A549 (cell line): ENCODE measurements at regions not wholly inside any gene's neighbourhood (a gene's known extent, or its start where the extent isn't known, plus 50 kb on each side); places are given as distances from the start of the nearest gene placed in this dataset.

Experiments used
- ATAC-seq, 2 experiments: fragments of 200-7000 bp in 1 of 2; fragments of >200 bp in 1 of 2; cut with Nextera tagmentation in 1 of 2; cut with Tn5 transposase in 1 of 2; 3 replicates each; pipeline versions ENCODE4 v1.8.0 to v1.9.1; 2018 to 2020; ENCODE audit warnings: mild to moderate bottlenecking in 1 of 2, moderate library complexity in 1 of 2
- CTCF ChIA-PET: fragments of 300-600 bp; sonication (Branson Sonifier 250); formaldehyde crosslinking; extraction: SDS; loops from one replicate; lab custom pipeline; 2021; ENCODE audit warnings: antibody characterized with exemption, inconsistent platforms; lab: Yijun Ruan, JAX
- POLR2A ChIA-PET: fragments of 350-600 bp; formaldehyde crosslinking; extraction: SDS; loops from one replicate; lab custom pipeline; 2021; ENCODE audit warnings: antibody characterized with exemption, inconsistent platforms; lab: Yijun Ruan, JAX
- DNase-seq, 2 experiments: peaks; one replicate each; pipeline versions ENCODE4 v3.0.0 to v3.0.0-alpha.2; 2011 to 2016; ENCODE audit warnings: low read depth in 1 of 2, low spot score in 1 of 2
- FAIRE-seq: peaks from 2 replicates; lab custom pipeline; 2011; peaks lifted over from hg19 to GRCh38; lab: Jason Lieb, UNC
- H3K27ac ChIP-seq, 2 experiments: fragments of >200 bp; sonication (Bioruptor Twin); formaldehyde crosslinking; 3 replicates each; pipeline ENCODE4 v1.5.1; 2016 to 2017
- H3K4me1 ChIP-seq: fragments of >200 bp; sonication (Bioruptor Twin); formaldehyde crosslinking; 3 replicates; pipeline ENCODE4 v1.6.1; 2016
- H3K4me2 ChIP-seq: fragments of >200 bp; sonication (Bioruptor Twin); formaldehyde crosslinking; 3 replicates; pipeline ENCODE4 v1.6.1; 2016
- H3K4me3 ChIP-seq: fragments of >200 bp; sonication (Bioruptor Twin); formaldehyde crosslinking; 3 replicates; pipeline ENCODE4 v1.5.1; 2016
- H3K9me3 ChIP-seq: fragments of >200 bp; sonication (Bioruptor Twin); formaldehyde crosslinking; 3 replicates; pipeline ENCODE4 v1.6.1; 2016
- CBX2 ChIP-seq: fragments of 200-600 bp; sonication (generic); IDR thresholded peaks from 2 replicates; pipeline ENCODE4 v1.6.1; 2016; ENCODE audit warnings: low read depth, mild to moderate bottlenecking, borderline replicate concordance
- CHD2 ChIP-seq: fragments of 150-350 bp; IDR thresholded peaks from 2 replicates; pipeline ENCODE4 v1.6.1; 2014; ENCODE audit warnings: low read length; ENCODE audit not compliant: partially characterized antibody
- CTCF ChIP-seq: fragments of >200 bp; sonication (Bioruptor Twin); formaldehyde crosslinking; IDR thresholded peaks from 3 replicates; pipeline ENCODE4 v1.5.1; 2016
- ELK1 ChIP-seq: fragments of 150-350 bp; IDR thresholded peaks from 2 replicates; pipeline ENCODE4 v1.6.1; 2014; ENCODE audit warnings: low read depth, mild to moderate bottlenecking, low read length
- FOSB ChIP-seq: fragments of 250-450 bp; sonication (Bioruptor Pico); IDR thresholded peaks from 2 replicates; pipeline ENCODE4 v1.5.0; 2020; ENCODE audit warnings: mild to moderate bottlenecking, moderate library complexity
- FOSL2 ChIP-seq, 2 experiments: fragments of 450-650 bp in 1 of 2; fragments of >200 bp in 1 of 2; sonication (Bioruptor Twin) in 1 of 2; formaldehyde crosslinking; IDR thresholded peaks; 2 replicates each; pipeline versions ENCODE4 v1.5.0 to v1.6.1; 2016 to 2020; ENCODE audit warnings: mild to moderate bottlenecking in 1 of 2, moderate library complexity in 1 of 2
- FOXS1 ChIP-seq: fragments of 250-450 bp; sonication (Bioruptor Pico); IDR thresholded peaks from 2 replicates; pipeline ENCODE4 v1.5.0; 2020; ENCODE audit warnings: mild to moderate bottlenecking, moderate library complexity
- GATA3 ChIP-seq: IDR thresholded peaks from 2 replicates; pipeline ENCODE4 v1.6.1; 2012; ENCODE audit warnings: borderline replicate concordance
- HEYL ChIP-seq: fragments of 250-450 bp; sonication (Bioruptor Pico); IDR thresholded peaks from 2 replicates; pipeline ENCODE4 v1.8.0; 2021; ENCODE audit warnings: mild to moderate bottlenecking, moderate library complexity
- HMGXB4 ChIP-seq: fragments of 250-450 bp; sonication (Bioruptor Pico); IDR thresholded peaks from 2 replicates; pipeline ENCODE4 v1.5.0; 2021; ENCODE audit warnings: mild to moderate bottlenecking, moderate library complexity, borderline replicate concordance
- HOXB5 ChIP-seq: fragments of 250-450 bp; sonication (Bioruptor Pico); IDR thresholded peaks from 2 replicates; pipeline ENCODE4 v1.5.0; 2020; ENCODE audit warnings: mild to moderate bottlenecking, moderate library complexity
- JUN ChIP-seq, 2 experiments: fragments of >200 bp; sonication (Bioruptor Twin); formaldehyde crosslinking; IDR thresholded peaks; 2 replicates in 1 of 2; 3 replicates in 1 of 2; pipeline ENCODE4 v1.6.1; 2016 to 2017
- MAX ChIP-seq: IDR thresholded peaks from 2 replicates; pipeline ENCODE4 v1.6.1; 2012
- MAZ ChIP-seq: fragments of 150-350 bp; IDR thresholded peaks from 2 replicates; pipeline ENCODE4 v1.6.1; 2014; ENCODE audit warnings: antibody characterized with exemption, low read depth, low read length, borderline replicate concordance
- MYC ChIP-seq: IDR thresholded peaks from 2 replicates; pipeline ENCODE4 v1.6.1; 2012; ENCODE audit warnings: mild to moderate bottlenecking, inconsistent platforms, low read length, improper control_type of control experiment, borderline replicate concordance
- PHF8 ChIP-seq: fragments of 200-600 bp; sonication (generic); IDR thresholded peaks from 2 replicates; pipeline ENCODE4 v1.6.1; 2016; ENCODE audit warnings: low read depth, mild to moderate bottlenecking, antibody characterized with exemption, moderate library complexity, borderline replicate concordance
- POLR2AphosphoS2 ChIP-seq: conservative IDR thresholded peaks from 2 replicates; pipeline ENCODE4 v1.6.1; 2012; ENCODE audit warnings: low read length, improper control_type of control experiment, inconsistent platforms
- RAD21 ChIP-seq, 2 experiments: fragments of >200 bp in 1 of 2; sonication (Bioruptor Twin) in 1 of 2; formaldehyde crosslinking in 1 of 2; IDR thresholded peaks in 1 of 2; conservative IDR thresholded peaks in 1 of 2; 2 replicates in 1 of 2; 3 replicates in 1 of 2; pipeline ENCODE4 v1.6.1; 2012 to 2018; ENCODE audit warnings: inconsistent platforms in 1 of 2
- RARB ChIP-seq: fragments of 250-450 bp; sonication (Bioruptor Pico); IDR thresholded peaks from 2 replicates; pipeline ENCODE4 v1.8.0; 2021; ENCODE audit warnings: mild to moderate bottlenecking, moderate library complexity
- RFX5 ChIP-seq: fragments of 450-650 bp; IDR thresholded peaks from 2 replicates; pipeline ENCODE4 v1.7.1; 2014; ENCODE audit warnings: antibody characterized with exemption, mild to moderate bottlenecking, moderate library complexity
- RNF2 ChIP-seq: fragments of 200-600 bp; sonication (generic); IDR thresholded peaks from 2 replicates; pipeline ENCODE4 v1.6.1; 2016; ENCODE audit warnings: low read depth, mild to moderate bottlenecking, antibody characterized with exemption, moderate library complexity, borderline replicate concordance
- WGBS: methylation state at CpG from one replicate; pipeline ENCODE4 v1.1.6; 2017; ENCODE audit errors: missing lambda C conversion rate; 5-methylcytosine and 5-hydroxymethylcytosine counted together

GRCh38 chr16:62194828-62195227 lies 158.6 kb upstream of the CDH8 start:
- ATAC-seq (no peak), FAIRE-seq (no peak), DNase-seq (no peak)
- TF ChIP-seq RFX5, result no peak
- no peak for TF ChIP-seq RARB (CRISPR knock-in tag)
- WGBS, result 0% methylated on average over 3 of the region's 3 CpGs
- POLR2A ChIA-PET, result no interaction called here
- CTCF ChIA-PET, result no interaction called here
- Histone ChIP-seq H3K9me3 (no peaks in the 10 kb centered on the region), H3K4me2 (no peak overlapping the region), H3K27ac (no peak overlapping the region), H3K4me3 (no peak overlapping the region), H3K4me1 (no peaks in the 10 kb centered on the region)

- peak in 1 of 2 experiments; percentile 14 for DNase-seq
- FAIRE-seq, result no peak
- no peak overlapping the region for H3K4me3 ChIP-seq
- 5% methylated on average over 2 of the region's 2 CpGs for WGBS
- no peaks in the 10 kb centered on the region for H3K9me3 ChIP-seq
- H3K4me2 ChIP-seq, result no peak overlapping the region
- no peak overlapping the region for H3K27ac ChIP-seq
- TF ChIP-seq RAD21 (conservative IDR thresholded peaks at IDR 0.05 in 1 of 2, IDR thresholded peaks at IDR 0.05 in 1 of 2) (peak in 1 of 2 experiments; percentile 26; a peak in 2 of 5 replicates), POLR2AphosphoS2 (no peak), CTCF (0 out of 3 replicates have a peak, but pooled peaks have one; percentile 11), CBX2 (no peak), FOXS1 (CRISPR knock-in tag) (no peak), JUN (IDR thresholded peaks at IDR 0.05) (no peak)
- CTCF ChIA-PET, result interaction anchor here (0.7 to 1.4 kb wide), 3 partner anchors 132 to 563 kb away, joined by 3 to 4 read pairs (median 4); no protein-coding TSS in a partner anchor
- POLR2A ChIA-PET, result no interaction called here
- no peak for ATAC-seq
- H3K4me1 ChIP-seq, result no peaks in the 10 kb centered on the region
Measured at GRCh38 chr16:62190426-62190825, 154.2 kb upstream of the CDH8 start.

GRCh38 chr16:62177351-62178203 lies 141.3 kb upstream of the CDH8 start:
- Histone ChIP-seq H3K4me2 (no peak overlapping the region), H3K4me1 (no peaks in the 10 kb centered on the region), H3K9me3 (no peaks in the 10 kb centered on the region), H3K27ac (no peak overlapping the region), H3K4me3 (no peak overlapping the region)
- DNase-seq (no peak), ATAC-seq (no peak), FAIRE-seq (no peak)
- ChIA-PET CTCF (no interaction called here), POLR2A (no interaction called here)
- TF ChIP-seq RFX5 (no peak), PHF8 (no peak), HOXB5 (no peak), HMGXB4 (CRISPR knock-in tag) (no peak), HEYL (CRISPR knock-in tag) (no peak), MAZ (no peak), RNF2 (no peak), CHD2 (no peak), FOSB (no peak), MAX (no peak), MYC (no peak), ELK1 (no peak), FOSL2 (IDR thresholded peaks at IDR 0.05) (no peak), FOSL2 (CRISPR knock-in tag; IDR thresholded peaks at IDR 0.05) (no peak), GATA3 (no peak), CTCF (no peak), POLR2AphosphoS2 (no peak)
- 17% methylated on average over 11 of the region's 11 CpGs for WGBS
